ENCODE measurements at regions not wholly inside any gene's neighbourhood (a gene's known extent, or its start where the extent isn't known, plus 50 kb on each side); places are given as distances from the start of the nearest gene placed in this dataset.
A peak's percentile ranks its signal among the peaks of the same experiment; 100 is the strongest.

DNA sequence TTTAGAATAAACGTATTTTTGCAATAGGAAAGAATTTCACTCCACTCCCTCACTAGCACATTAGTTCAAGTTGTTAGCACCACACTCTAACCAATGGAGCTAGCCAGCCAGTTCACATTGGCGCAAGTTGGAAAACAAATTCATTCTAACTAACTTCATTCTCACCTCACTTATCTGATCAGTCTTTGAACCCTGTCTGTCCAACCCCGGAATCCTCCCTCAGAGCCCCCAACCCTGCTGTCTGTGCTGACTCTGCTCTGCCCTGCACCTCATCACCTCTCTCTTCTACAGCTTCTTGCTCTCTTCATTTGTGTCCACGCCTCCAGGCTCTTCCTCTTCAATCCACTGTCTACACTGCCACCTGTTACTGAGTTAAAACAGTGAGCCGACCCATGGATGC lies 356.5 kb downstream of the IRS1 start (continued):
- TF ChIP-seq RARA (CRISPR knock-in tag; IDR thresholded peaks at IDR 0.05) (0 out of 2 replicates have a peak, but pooled peaks have one; percentile 16), ZKSCAN5 (CRISPR knock-in tag; IDR thresholded peaks at IDR 0.05) (peak; percentile 28; the same call in 1 of the 2 replicates), ZNF644 (CRISPR knock-in tag; IDR thresholded peaks at IDR 0.05; ENCODE audit: low read depth) (peak; percentile 46), ZMYM2 (CRISPR knock-in tag; IDR thresholded peaks at IDR 0.05) (peak; percentile 72), ZMYM4 (CRISPR knock-in tag; IDR thresholded peaks at IDR 0.05) (peak; percentile 89), HNF4A (CRISPR knock-in tag; IDR thresholded peaks at IDR 0.05) (peak; percentile 75), TBX2 (CRISPR knock-in tag; IDR thresholded peaks at IDR 0.05; ENCODE audit: borderline replicate concordance) (peak; percentile 70; the same call in 1 of the 2 replicates), HNRNPK (IDR thresholded peaks at IDR 0.05; ENCODE audit: low read depth, low read length, poor library complexity, severe bottlenecking) (no peak)
- TF ChIP-seq, protein P1, sequence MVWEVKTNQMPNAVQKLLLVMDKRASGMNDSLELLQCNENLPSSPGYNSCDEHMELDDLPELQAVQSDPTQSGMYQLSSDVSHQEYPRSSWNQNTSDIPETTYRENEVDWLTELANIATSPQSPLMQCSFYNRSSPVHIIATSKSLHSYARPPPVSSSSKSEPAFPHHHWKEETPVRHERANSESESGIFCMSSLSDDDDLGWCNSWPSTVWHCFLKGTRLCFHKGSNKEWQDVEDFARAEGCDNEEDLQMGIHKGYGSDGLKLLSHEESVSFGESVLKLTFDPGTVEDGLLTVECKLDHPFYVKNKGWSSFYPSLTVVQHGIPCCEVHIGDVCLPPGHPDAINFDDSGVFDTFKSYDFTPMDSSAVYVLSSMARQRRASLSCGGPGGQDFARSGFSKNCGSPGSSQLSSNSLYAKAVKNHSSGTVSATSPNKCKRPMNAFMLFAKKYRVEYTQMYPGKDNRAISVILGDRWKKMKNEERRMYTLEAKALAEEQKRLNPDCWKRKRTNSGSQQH (CRISPR knock-in tag; IDR thresholded peaks at IDR 0.05; ENCODE audit: low read depth): 0 out of 2 replicates have a peak, but pooled peaks have one; percentile 29
- TF ChIP-seq, protein P2, sequence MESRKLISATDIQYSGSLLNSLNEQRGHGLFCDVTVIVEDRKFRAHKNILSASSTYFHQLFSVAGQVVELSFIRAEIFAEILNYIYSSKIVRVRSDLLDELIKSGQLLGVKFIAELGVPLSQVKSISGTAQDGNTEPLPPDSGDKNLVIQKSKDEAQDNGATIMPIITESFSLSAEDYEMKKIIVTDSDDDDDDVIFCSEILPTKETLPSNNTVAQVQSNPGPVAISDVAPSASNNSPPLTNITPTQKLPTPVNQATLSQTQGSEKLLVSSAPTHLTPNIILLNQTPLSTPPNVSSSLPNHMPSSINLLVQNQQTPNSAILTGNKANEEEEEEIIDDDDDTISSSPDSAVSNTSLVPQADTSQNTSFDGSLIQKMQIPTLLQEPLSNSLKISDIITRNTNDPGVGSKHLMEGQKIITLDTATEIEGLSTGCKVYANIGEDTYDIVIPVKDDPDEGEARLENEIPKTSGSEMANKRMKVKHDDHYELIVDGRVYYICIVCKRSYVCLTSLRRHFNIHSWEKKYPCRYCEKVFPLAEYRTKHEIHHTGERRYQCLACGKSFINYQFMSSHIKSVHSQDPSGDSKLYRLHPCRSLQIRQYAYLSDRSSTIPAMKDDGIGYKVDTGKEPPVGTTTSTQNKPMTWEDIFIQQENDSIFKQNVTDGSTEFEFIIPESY (CRISPR knock-in tag; IDR thresholded peaks at IDR 0.05): 0 out of 2 replicates have a peak, but pooled peaks have one; percentile 13
- TF ChIP-seq, protein P3, sequence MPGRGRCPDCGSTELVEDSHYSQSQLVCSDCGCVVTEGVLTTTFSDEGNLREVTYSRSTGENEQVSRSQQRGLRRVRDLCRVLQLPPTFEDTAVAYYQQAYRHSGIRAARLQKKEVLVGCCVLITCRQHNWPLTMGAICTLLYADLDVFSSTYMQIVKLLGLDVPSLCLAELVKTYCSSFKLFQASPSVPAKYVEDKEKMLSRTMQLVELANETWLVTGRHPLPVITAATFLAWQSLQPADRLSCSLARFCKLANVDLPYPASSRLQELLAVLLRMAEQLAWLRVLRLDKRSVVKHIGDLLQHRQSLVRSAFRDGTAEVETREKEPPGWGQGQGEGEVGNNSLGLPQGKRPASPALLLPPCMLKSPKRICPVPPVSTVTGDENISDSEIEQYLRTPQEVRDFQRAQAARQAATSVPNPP (CRISPR knock-in tag; IDR thresholded peaks at IDR 0.05): no peak
- TF ChIP-seq, protein P4, sequence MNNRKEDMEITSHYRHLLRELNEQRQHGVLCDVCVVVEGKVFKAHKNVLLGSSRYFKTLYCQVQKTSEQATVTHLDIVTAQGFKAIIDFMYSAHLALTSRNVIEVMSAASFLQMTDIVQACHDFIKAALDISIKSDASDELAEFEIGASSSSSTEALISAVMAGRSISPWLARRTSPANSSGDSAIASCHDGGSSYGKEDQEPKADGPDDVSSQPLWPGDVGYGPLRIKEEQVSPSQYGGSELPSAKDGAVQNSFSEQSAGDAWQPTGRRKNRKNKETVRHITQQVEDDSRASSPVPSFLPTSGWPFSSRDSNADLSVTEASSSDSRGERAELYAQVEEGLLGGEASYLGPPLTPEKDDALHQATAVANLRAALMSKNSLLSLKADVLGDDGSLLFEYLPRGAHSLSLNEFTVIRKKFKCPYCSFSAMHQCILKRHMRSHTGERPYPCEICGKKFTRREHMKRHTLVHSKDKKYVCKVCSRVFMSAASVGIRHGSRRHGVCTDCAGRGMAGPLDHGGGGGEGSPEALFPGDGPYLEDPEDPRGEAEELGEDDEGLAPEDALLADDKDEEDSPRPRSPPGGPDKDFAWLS (CRISPR knock-in tag; IDR thresholded peaks at IDR 0.05; ENCODE audit: borderline replicate concordance): no peak
